Keratinocyte (primary cell): ENCODE measurements at regions not wholly inside any gene's neighbourhood (a gene's known extent, or its start where the extent isn't known, plus 50 kb on each side); places are given as distances from the start of the nearest gene placed in this dataset.

ENCODE experiments used
- DNase-seq: peaks from one replicate; pipeline ENCODE4 v3.0.0-alpha.2; 2011; ENCODE audit warnings: low read depth, missing footprints, low spot score
- FAIRE-seq: peaks from 2 replicates; lab custom pipeline; 2011; peaks lifted over from hg19 to GRCh38; lab: Jason Lieb, UNC
- H2AFZ ChIP-seq: 2 replicates; pipeline ENCODE4 v1.6.0; 2012; ENCODE audit warnings: low read length, control low read depth, inconsistent platforms; ENCODE audit not compliant: control insufficient read depth
- H3K27ac ChIP-seq: 2 replicates; pipeline ENCODE4 v1.5.1; 2011; ENCODE audit warnings: low read length; ENCODE audit not compliant: control insufficient read depth, insufficient read depth
- H3K27me3 ChIP-seq: 3 replicates; pipeline ENCODE4 v1.6.0; 2011; ENCODE audit warnings: low read length; ENCODE audit not compliant: control insufficient read depth, insufficient read depth; ENCODE audit errors: extremely low read depth
- H3K36me3 ChIP-seq, 2 experiments: 2 replicates in 1 of 2; 3 replicates in 1 of 2; pipeline ENCODE4 v1.5.1; 2011; ENCODE audit warnings: low read length in 2 of 2, mild to moderate bottlenecking in 1 of 2; ENCODE audit not compliant: control insufficient read depth in 2 of 2, insufficient read depth in 2 of 2; ENCODE audit errors: extremely low read depth in 1 of 2
- H3K4me1 ChIP-seq: 3 replicates; pipeline ENCODE4 v1.5.1; 2011; ENCODE audit warnings: low read length; ENCODE audit not compliant: control insufficient read depth, insufficient read depth; ENCODE audit errors: extremely low read depth
- H3K4me2 ChIP-seq: 3 replicates; pipeline ENCODE4 v1.6.0; 2011; ENCODE audit warnings: low read depth, low read length; ENCODE audit not compliant: control insufficient read depth, insufficient read depth; ENCODE audit errors: extremely low read depth
- H3K4me3 ChIP-seq, 3 experiments: fragments of 200-600 bp in 1 of 3; sonication (generic) in 1 of 3; 2 replicates in 2 of 3; 3 replicates in 1 of 3; pipeline ENCODE4 v1.5.1; 2011 to 2016; ENCODE audit warnings: low read length in 3 of 3, mild to moderate bottlenecking in 3 of 3, control low read depth in 2 of 3, inconsistent platforms in 1 of 3, low read depth in 1 of 3, mixed read lengths in 1 of 3, mixed run types in 1 of 3, moderate library complexity in 1 of 3; ENCODE audit not compliant: control insufficient read depth in 2 of 3, insufficient read depth in 2 of 3; ENCODE audit errors: extremely low read depth in 1 of 3
- H3K79me2 ChIP-seq: 2 replicates; pipeline ENCODE4 v1.6.0; 2012; ENCODE audit warnings: low read length; ENCODE audit not compliant: control insufficient read depth, insufficient read depth
- H3K9ac ChIP-seq: 3 replicates; pipeline ENCODE4 v1.6.0; 2011; ENCODE audit warnings: low read length; ENCODE audit not compliant: control insufficient read depth, insufficient read depth; ENCODE audit errors: extremely low read depth
- H3K9me1 ChIP-seq: 3 replicates; pipeline ENCODE4 v1.6.0; 2011; ENCODE audit warnings: low read length; ENCODE audit not compliant: control insufficient read depth, insufficient read depth; ENCODE audit errors: extremely low read depth
- H3K9me3 ChIP-seq: 2 replicates; pipeline ENCODE4 v1.5.1; 2012; ENCODE audit warnings: low read depth, low read length; ENCODE audit not compliant: control insufficient read depth
- H4K20me1 ChIP-seq: 3 replicates; pipeline ENCODE4 v1.6.0; 2011; ENCODE audit warnings: low read length; ENCODE audit not compliant: control insufficient read depth, insufficient read depth; ENCODE audit errors: extremely low read depth
- CTCF ChIP-seq, 3 experiments: IDR thresholded peaks in 1 of 3; conservative IDR thresholded peaks in 1 of 3; optimal IDR thresholded peaks in 1 of 3; 2 replicates in 2 of 3; 3 replicates in 1 of 3; pipeline versions ENCODE3 to v1.5.1; 2011; ENCODE audit warnings: low read length in 3 of 3, mild to moderate bottlenecking in 3 of 3, moderate library complexity in 2 of 3, control low read depth in 1 of 3, inconsistent platforms in 1 of 3; ENCODE audit not compliant: insufficient read depth in 2 of 3; ENCODE audit errors: extremely low read depth in 1 of 3
- EZH2 ChIP-seq: IDR thresholded peaks from one replicate; pipeline ENCODE4 v1.6.1; 2012; ENCODE audit warnings: inconsistent platforms, mild to moderate bottlenecking, low read length, moderate library complexity
- dilution Hi-C: fragments of 300-500 bp; cut with MboI; formaldehyde crosslinking; loops from one replicate; pipeline ENCODE4 v1.7.0; 2020; ENCODE audit warnings: low sequenced_read_pairs; ENCODE audit not compliant: extremely low pct_ligation_motif_present

GRCh38 chr2:41937921-41938708 is 109.7 kb upstream of the PKDCC start:
- Histone ChIP-seq H3K27me3 (no peaks in the 10 kb centered on the region), H2AFZ (no peak overlapping the region), H3K9ac (no peak overlapping the region), H3K4me2 (no peak overlapping the region), H3K27ac (no peak overlapping the region), H3K79me2 (no peaks in the 10 kb centered on the region), H3K36me3 (no peaks in the 10 kb centered on the region), H3K4me3 (no peak overlapping the region), H3K9me3 (no peaks in the 10 kb centered on the region), H4K20me1 (no peaks in the 10 kb centered on the region), H3K9me1 (no peaks in the 10 kb centered on the region), H3K4me1 (no peaks in the 10 kb centered on the region)
- no peak for DNase-seq
- TF ChIP-seq EZH2 (no peak), CTCF (optimal IDR thresholded peaks at IDR 0.05 in 1 of 3, IDR thresholded peaks at IDR 0.05 in 1 of 3, conservative IDR thresholded peaks at IDR 0.05 in 1 of 3; ENCODE audit: extremely low read depth in 1 of 3, insufficient read depth in 2 of 3, low read length in 3 of 3) (no peak)
- no peak for FAIRE-seq
- dilution Hi-C loops = no loop called here

- Histone ChIP-seq H3K27ac (no peak overlapping the region), H3K9me1 (no peaks in the 10 kb centered on the region), H3K27me3 (no peaks in the 10 kb centered on the region), H4K20me1 (no peaks in the 10 kb centered on the region), H3K9me3 (no peaks in the 10 kb centered on the region), H3K36me3 (no peaks in the 10 kb centered on the region), H3K4me2 (no peak overlapping the region), H3K9ac (no peak overlapping the region), H2AFZ (no peak overlapping the region), H3K4me1 (no peaks in the 10 kb centered on the region), H3K4me3 (no peak overlapping the region), H3K79me2 (no peaks in the 10 kb centered on the region)
- TF ChIP-seq EZH2 = no peak
- TF ChIP-seq CTCF (optimal IDR thresholded peaks at IDR 0.05 in 1 of 3, IDR thresholded peaks at IDR 0.05 in 1 of 3, conservative IDR thresholded peaks at IDR 0.05 in 1 of 3; ENCODE audit: extremely low read depth in 1 of 3, insufficient read depth in 2 of 3, low read length in 3 of 3) = no peak
- DNase-seq (no peak), FAIRE-seq (no peak)
- dilution Hi-C loops = no loop called here
Observed at GRCh38 chr2:41940060-41940744, 107.6 kb upstream of the PKDCC start.
